ENCODE measurements at regions not wholly inside any gene's neighbourhood (a gene's known extent, or its start where the extent isn't known, plus 50 kb on each side); places are given as distances from the start of the nearest gene placed in this dataset.

DNA sequence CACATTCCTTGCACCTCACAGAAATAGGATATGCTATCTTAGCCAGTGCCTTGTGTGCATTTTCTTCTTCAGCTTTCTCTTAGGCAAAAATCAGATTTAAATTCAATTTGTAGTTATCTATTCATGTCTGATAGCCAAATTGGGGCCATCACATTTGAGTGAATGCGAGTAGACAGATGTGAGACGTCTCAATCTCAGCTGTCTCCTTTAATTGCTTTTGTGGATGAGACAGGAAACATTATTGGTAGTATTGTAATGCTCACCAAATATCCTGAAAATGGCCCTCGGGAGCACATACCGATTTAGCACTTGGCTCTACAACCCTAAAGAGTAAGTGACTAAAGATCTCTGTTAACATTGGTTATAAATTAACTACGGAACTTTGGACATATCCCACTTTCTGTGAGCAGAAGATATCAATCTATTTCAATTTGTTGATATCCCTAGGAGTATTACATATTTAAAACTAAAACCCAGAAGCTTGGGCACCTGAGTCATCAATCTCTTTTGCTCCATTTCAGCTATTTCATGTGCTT, 1012.5 kb upstream of the TMEM132C start:
- TF ChIP-seq, protein P1, sequence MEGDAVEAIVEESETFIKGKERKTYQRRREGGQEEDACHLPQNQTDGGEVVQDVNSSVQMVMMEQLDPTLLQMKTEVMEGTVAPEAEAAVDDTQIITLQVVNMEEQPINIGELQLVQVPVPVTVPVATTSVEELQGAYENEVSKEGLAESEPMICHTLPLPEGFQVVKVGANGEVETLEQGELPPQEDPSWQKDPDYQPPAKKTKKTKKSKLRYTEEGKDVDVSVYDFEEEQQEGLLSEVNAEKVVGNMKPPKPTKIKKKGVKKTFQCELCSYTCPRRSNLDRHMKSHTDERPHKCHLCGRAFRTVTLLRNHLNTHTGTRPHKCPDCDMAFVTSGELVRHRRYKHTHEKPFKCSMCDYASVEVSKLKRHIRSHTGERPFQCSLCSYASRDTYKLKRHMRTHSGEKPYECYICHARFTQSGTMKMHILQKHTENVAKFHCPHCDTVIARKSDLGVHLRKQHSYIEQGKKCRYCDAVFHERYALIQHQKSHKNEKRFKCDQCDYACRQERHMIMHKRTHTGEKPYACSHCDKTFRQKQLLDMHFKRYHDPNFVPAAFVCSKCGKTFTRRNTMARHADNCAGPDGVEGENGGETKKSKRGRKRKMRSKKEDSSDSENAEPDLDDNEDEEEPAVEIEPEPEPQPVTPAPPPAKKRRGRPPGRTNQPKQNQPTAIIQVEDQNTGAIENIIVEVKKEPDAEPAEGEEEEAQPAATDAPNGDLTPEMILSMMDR (IDR thresholded peaks at IDR 0.05): no peak
- no peak for TF ChIP-seq ZFX (IDR thresholded peaks at IDR 0.05; ENCODE audit: borderline replicate concordance)
